Calu3 (cell line): ENCODE measurements at regions not wholly inside any gene's neighbourhood (a gene's known extent, or its start where the extent isn't known, plus 50 kb on each side); places are given as distances from the start of the nearest gene placed in this dataset.

Experiments used
- BruUV-seq: library from RNA; stranded (reverse); fragments of 400-500 nt; replicated peaks from 2 replicates; lab custom pipeline; 2021; lab: Mats Ljungman, UMichigan
- CTCF ChIA-PET: fragments of 300-600 bp; sonication (Branson Sonifier 250); formaldehyde crosslinking; loops from one replicate; lab custom pipeline; 2022; ENCODE audit warnings: antibody characterized with exemption; lab: Charles Lee
- DNase-seq: peaks from one replicate; pipeline ENCODE4 v3.0.0; 2022
- H3K27ac Mint-ChIP-seq: one replicate; pipeline ENCODE4 v1.8.0; 2022; ENCODE audit warnings: mixed read lengths; ENCODE audit not compliant: unreplicated experiment
- H3K27me3 Mint-ChIP-seq: one replicate; pipeline ENCODE4 v1.8.0; 2022; ENCODE audit warnings: mixed read lengths; ENCODE audit not compliant: unreplicated experiment
- H3K36me3 Mint-ChIP-seq: one replicate; pipeline ENCODE4 v1.8.0; 2022; ENCODE audit warnings: mild to moderate bottlenecking, moderate library complexity, mixed read lengths; ENCODE audit not compliant: insufficient read depth, unreplicated experiment
- H3K4me1 Mint-ChIP-seq: one replicate; pipeline ENCODE4 v1.8.0; 2022; ENCODE audit warnings: mild to moderate bottlenecking, low read depth, mixed read lengths; ENCODE audit not compliant: unreplicated experiment
- H3K4me3 Mint-ChIP-seq: one replicate; pipeline ENCODE4 v1.8.0; 2022; ENCODE audit warnings: mild to moderate bottlenecking, low read depth, moderate library complexity, mixed read lengths; ENCODE audit not compliant: unreplicated experiment
- H3K9me3 Mint-ChIP-seq: one replicate; pipeline ENCODE4 v1.8.0; 2022; ENCODE audit warnings: low read depth, mixed read lengths; ENCODE audit not compliant: unreplicated experiment
- intact Hi-C: fragments of 100-400 bp; cut with micrococcal nuclease; formaldehyde crosslinking; loops from one replicate; pipeline ENCODE4 v1.10.0; 2022; ENCODE audit not compliant: unreplicated experiment
- TF ChIP-seq, protein P1 (sequence below): fragments of 200-600 bp; IDR thresholded peaks from one replicate; pipeline ENCODE4 v1.8.0; 2022; ENCODE audit warnings: antibody characterized with exemption; ENCODE audit not compliant: unreplicated experiment

DNA sequence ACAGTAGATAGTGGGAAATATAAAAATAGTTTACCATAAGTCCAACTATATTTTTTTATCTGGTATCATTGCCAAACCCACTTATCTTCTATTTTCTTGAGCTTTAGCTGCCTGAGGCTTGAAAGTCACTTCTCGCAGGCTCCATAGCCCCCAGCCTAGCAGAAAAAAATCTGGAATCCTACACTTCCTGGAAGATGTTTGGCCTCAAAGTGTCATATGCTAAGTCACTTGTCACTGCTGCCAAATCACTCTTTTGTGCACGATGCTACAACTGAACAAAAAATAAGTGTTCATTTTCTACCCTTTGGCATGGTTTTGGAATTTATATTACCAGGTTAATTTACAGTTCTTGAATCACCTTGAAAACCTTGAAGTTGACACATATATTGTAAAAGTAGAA is 612.5 kb upstream of the ATXN8OS start:
- H3K27me3 Mint-ChIP-seq, result no peaks in the 10 kb centered on the region
- DNase-seq, result no peak
- intact Hi-C loops, result no loop called here
- H3K4me1 Mint-ChIP-seq, result no peaks in the 10 kb centered on the region
- no peak overlapping the region for H3K27ac Mint-ChIP-seq
- no peaks in the 10 kb centered on the region for H3K9me3 Mint-ChIP-seq
- CTCF ChIA-PET, result no interaction called here
- TF ChIP-seq, protein P1, sequence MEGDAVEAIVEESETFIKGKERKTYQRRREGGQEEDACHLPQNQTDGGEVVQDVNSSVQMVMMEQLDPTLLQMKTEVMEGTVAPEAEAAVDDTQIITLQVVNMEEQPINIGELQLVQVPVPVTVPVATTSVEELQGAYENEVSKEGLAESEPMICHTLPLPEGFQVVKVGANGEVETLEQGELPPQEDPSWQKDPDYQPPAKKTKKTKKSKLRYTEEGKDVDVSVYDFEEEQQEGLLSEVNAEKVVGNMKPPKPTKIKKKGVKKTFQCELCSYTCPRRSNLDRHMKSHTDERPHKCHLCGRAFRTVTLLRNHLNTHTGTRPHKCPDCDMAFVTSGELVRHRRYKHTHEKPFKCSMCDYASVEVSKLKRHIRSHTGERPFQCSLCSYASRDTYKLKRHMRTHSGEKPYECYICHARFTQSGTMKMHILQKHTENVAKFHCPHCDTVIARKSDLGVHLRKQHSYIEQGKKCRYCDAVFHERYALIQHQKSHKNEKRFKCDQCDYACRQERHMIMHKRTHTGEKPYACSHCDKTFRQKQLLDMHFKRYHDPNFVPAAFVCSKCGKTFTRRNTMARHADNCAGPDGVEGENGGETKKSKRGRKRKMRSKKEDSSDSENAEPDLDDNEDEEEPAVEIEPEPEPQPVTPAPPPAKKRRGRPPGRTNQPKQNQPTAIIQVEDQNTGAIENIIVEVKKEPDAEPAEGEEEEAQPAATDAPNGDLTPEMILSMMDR, result no peak
- H3K36me3 Mint-ChIP-seq, result no peaks in the 10 kb centered on the region
- no peak overlapping the region for H3K4me3 Mint-ChIP-seq
- no TSS peak for BruUV-seq

DNA sequence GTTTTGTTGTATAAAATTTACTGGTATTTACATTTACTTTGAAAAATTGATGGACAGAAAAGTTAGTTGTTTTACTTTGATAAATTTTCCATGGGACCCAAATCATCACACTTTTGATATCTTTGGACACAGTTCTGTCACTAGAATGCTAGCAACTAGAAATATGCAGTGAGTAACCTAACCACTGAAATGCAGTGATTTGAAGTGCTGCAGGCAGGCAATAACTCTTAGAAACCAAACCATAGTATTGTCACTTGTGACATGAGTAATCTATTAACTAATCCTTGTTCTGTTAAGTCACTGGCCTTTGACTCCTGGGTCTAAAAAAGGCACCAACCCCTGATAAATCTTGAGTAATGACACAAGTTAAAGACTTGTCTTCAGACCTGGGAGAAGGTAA is 620.0 kb upstream of the ATXN8OS start:
- no peak for DNase-seq
- BruUV-seq, result no TSS peak

DNA sequence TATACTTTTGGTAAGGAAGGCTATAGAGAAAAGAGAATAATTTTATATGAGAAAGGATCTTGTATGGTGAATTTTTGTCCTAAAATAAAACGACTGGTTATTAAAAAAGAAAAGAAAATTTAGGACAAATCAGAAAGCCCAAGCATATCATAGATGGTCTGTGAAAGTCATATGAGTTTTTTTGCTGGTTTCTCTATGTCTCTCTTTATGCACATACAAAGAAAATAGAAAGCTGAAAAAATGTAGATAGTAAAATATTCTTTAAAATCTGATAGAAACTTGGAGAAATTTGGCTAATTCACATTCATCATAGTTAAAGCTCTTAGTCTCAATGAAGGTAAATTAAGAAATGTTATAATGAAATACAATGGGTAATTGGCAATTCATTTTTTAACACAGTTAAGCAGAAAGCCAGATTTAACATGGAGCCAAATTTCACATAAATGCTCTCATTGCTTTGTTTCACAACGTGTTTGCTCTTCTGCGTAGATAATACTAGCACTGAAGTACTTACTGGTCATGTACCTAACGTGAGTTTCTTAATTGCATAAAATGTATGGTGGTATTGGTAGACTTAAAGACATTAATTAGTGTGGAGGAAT is 621.5 kb upstream of the ATXN8OS start:
- no peaks in the 10 kb centered on the region for H3K9me3 Mint-ChIP-seq
- TF ChIP-seq, protein P1, result no peak
- no peaks in the 10 kb centered on the region for H3K4me1 Mint-ChIP-seq
- H3K27ac Mint-ChIP-seq, result no peak overlapping the region
- BruUV-seq, result no TSS peak
- no peak for DNase-seq
- no peaks in the 10 kb centered on the region for H3K36me3 Mint-ChIP-seq
- H3K27me3 Mint-ChIP-seq, result no peaks in the 10 kb centered on the region
- CTCF ChIA-PET, result no interaction called here
- no peak overlapping the region for H3K4me3 Mint-ChIP-seq
- intact Hi-C loops, result no loop called here

More for the DNA sequence above, 620.0 kb upstream of the ATXN8OS start:
- Mint-ChIP-seq H3K27me3 (no peaks in the 10 kb centered on the region), H3K9me3 (no peaks in the 10 kb centered on the region), H3K27ac (no peak overlapping the region), H3K36me3 (no peaks in the 10 kb centered on the region), H3K4me1 (no peaks in the 10 kb centered on the region), H3K4me3 (no peak overlapping the region)
- TF ChIP-seq, protein P1, result no peak
- intact Hi-C loops, result no loop called here
- CTCF ChIA-PET, result no interaction called here

DNA sequence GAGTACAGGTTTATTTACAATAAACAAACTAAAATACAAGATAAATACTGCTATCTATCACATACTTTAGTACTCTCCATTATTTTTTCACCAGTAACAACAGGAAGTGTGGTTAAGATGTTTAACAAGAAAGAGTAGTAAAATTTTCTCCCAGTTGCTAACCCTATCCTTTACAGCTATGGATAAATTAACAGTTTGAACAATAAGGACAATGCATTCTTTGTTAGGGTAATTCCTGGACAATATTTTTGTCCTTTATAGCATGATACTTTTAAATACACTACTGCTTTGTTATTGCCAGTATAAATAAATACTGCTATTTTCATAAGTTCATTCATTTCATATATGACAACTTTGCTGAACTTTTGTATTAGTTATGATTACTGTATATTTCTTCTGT is 630.2 kb upstream of the ATXN8OS start:
- Mint-ChIP-seq H3K4me3 (no peak overlapping the region), H3K36me3 (no peaks in the 10 kb centered on the region), H3K27me3 (no peaks in the 10 kb centered on the region), H3K27ac (no peak overlapping the region), H3K9me3 (no peaks in the 10 kb centered on the region), H3K4me1 (no peaks in the 10 kb centered on the region)
- BruUV-seq, result no TSS peak
- CTCF ChIA-PET, result no interaction called here
- intact Hi-C loops, result no loop called here
- DNase-seq, result no peak
- TF ChIP-seq, protein P1, result no peak
